ENCODE measurements at regions not wholly inside any gene's neighbourhood (a gene's known extent, or its start where the extent isn't known, plus 50 kb on each side); places are given as distances from the start of the nearest gene placed in this dataset.
"Not testable (repeated sequence)": the region's sequence is repeated elsewhere in the genome, so short reads cannot be mapped to it uniquely, and the experiment has no call there.

DNA sequence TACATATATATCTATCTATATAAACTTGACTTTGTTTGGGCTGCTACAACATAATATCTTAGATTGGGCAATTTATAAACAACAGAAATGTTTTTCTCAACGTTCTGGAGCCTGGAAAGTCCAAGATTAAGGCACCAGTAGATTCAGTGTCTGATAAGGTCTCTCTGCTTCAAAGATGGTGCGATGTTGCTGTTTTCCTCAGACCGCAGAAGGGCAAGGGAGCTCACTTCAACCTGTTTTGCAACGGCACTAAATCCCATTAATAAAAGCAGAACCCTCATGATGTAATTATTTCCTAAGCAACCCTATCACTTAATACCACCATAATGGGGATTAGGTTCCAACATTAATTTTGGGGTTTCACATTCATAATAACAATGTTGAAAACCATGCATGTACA is 1134.8 kb downstream of the NSUN3 start:
- DNase-seq = no peak

GRCh38 chr3:95200384-95200783 is 1137.5 kb downstream of the NSUN3 start:
- no peak for DNase-seq

GRCh38 chr3:95210878-95211277 is 1148.0 kb downstream of the NSUN3 start:
- no peak for DNase-seq

GRCh38 chr3:95212117-95212516 is 1149.3 kb downstream of the NSUN3 start:
- no peak for DNase-seq

- no peak for DNase-seq
These were observed 1152.6 kb downstream of the NSUN3 start for GRCh38 chr3:95215437-95215957.

DNA sequence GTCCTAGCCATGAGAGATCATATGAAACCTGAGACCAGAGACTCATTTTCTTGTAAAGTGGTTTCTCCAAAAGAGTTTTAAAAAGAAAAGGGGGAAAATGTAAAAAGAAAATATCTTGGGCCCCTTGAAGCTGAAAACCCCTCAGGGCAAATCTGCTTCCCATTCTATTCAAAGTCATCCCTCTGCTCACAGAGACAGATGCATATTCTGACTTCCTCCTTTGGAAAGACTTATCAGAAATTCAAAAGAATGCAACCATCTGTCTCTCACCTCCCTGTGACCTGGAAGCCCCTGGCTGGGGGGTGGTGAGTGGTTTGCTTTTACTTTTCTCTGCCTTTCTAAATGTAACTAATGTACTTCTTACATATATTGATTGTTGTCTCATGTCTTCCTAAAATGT is 1154.8 kb downstream of the NSUN3 start:
- no peak for DNase-seq

DNA sequence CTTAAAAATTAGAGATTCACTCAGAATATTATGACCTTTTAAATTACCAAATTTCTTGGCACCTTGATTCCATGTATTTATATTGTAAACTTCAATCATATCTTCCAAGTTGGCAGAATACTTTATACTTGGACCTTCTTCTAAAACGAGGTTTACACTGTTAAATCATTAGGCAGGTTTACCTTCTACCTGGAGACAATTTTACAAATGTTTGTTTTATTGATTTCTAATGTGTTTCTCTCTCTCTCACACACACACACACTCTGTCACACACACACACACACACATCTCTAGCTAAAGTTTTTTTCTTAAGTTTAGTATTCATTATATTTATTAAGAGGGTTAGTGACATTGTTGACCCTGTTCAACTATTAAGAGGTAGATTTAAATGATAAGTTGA is 1155.6 kb downstream of the NSUN3 start:
- no peak for DNase-seq

- no peak for DNase-seq
These were observed 1163.6 kb downstream of the NSUN3 start for GRCh38 chr3:95226437-95226836.

GRCh38 chr3:95227092-95227491 is 1164.2 kb downstream of the NSUN3 start:
- DNase-seq = no peak

DNA sequence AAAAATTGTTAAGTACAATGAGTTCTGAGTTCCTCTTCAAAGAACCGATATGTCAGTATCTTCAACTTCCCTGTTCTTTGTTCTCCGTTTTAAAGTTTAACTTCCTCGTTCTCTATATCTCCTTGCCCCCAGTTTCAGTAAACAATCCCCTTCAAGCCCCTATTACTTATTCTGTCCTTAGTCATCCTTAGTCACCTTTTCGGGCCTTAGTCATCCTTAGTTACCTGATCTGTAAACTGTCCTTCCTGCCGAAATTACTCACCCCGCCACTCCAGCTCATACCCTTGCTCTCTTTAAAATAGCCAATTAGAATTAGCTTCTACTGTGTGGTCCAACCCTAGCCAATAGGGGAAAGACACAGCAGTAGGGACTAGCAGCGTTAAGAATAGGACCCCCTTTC is 1165.6 kb downstream of the NSUN3 start:
- DNase-seq = no peak

- no peak for DNase-seq
These were observed 1173.1 kb downstream of the NSUN3 start for GRCh38 chr3:95235916-95236315.

GRCh38 chr3:95237783-95238182 is 1174.9 kb downstream of the NSUN3 start:
- DNase-seq = no peak

GRCh38 chr3:95240395-95240794 is 1177.5 kb downstream of the NSUN3 start:
- DNase-seq = no peak

DNA sequence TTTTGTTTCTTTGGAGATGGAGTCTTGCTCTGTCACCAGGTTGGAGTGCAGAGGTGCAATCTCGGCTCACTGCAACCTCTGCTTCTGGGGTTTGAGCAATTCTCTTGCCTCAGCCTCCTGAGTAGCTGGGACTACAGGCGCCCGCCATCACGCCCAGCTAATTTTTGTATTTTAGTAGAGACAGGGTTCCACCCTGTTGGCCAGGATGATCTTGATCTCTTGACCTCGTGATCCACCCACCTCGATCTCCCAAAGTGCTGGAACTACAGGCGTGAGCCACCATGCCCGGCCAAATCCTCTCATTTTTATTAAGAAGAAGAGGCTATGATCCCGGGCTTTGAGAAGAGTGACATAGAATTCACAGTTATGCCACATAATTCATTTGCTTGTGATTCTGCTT is 1178.4 kb downstream of the NSUN3 start:
- DNase-seq = not testable (repeated sequence)

DNA sequence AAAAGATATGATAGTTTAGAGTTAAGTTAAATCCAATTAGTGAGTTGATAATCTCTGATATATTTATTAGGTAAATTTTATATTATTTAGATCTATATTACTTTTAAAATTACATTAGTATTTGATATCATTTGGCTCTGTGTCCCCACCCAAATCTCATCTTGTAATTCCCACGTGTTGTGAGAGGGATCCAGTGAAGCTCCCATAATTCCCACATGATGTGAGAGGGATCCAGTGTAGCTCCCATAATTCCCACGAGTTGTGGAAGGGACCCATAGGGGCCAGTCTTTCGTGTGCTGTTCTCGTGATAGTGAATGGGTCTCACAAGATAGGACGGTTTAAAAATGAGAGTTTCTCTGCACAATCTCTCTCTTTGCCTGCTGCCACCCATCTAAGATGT is 1183.6 kb downstream of the NSUN3 start:
- DNase-seq = no peak

DNA sequence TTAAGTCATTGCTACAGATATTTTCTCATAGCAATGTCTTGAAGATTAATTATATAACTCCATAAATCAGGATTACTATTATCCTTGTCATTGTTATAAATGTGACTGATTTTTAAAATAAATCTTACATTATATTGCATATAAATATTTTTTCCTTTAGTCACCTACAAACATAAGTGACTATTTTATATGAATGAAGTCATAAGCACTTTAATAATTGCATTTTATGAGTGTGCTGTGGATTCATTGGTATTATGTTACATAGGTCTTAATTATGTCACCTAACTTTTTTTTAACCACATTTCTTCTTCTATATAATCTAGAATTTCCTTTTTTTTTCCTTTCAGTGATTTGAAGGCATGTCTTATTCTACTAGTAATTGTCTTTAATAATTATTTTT is 1191.2 kb downstream of the NSUN3 start:
- no peak for DNase-seq

GRCh38 chr3:95254758-95255157 is 1191.9 kb downstream of the NSUN3 start:
- DNase-seq = no peak

DNA sequence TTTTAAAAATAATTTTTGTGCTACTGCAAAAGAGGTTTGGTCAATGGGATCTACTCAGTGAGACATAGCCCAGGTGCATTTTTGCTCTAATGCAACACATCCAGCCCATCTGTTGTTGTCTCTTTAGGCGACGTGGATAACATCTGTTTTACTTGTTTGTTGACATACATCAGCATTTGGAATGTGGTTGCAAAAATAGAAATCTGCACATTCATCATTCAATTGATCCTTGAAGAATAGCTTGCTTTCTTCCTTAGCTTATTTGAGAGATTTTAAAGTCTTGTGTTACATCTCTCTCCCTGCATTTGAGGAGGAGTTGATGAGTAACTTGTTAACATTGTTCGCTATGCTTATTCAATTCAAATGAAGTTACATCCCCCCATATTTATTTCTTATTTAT is 1202.3 kb downstream of the NSUN3 start:
- DNase-seq = peak; percentile 36

GRCh38 chr3:95271395-95271794 is 1208.5 kb downstream of the NSUN3 start:
- no peak for DNase-seq

- no peak for DNase-seq
These were observed 1209.3 kb downstream of the NSUN3 start for GRCh38 chr3:95272166-95272565.

DNA sequence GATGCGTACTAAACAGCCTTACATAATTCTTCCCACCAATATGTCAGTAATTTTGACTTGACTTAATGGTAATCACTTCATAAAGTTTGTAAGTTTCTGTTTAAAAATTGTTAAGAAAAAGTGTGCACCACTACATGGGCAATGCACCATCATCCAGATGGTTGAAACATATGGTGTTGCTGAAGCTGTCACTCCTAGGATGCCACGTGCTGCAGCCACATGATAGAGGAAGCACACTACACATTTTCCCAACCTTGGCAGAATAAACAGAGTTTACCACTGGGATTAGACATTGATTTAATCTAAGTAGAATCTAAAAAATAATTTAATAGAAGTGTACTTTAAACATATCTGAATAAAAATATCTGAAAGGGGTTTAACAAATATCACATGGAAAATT is 1209.9 kb downstream of the NSUN3 start:
- DNase-seq = peak; percentile 84

DNA sequence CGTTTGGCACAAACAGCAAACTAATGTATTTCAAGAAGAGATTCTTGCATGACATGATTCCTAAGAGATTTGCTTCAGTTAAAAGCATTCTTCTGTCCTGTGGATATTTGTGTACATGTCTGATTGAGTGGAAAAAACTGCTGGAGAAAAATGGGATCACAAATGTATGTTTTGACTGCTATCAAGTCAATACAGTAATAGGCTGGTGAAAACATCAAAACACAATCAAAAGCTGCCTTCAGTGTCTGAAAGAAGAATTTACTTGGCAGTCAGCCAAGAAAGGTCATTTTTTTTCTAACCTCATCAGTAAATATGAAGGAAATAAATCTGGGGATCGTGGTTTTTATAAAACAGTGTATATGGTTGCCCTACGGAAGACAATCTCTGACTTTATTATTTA is 1214.8 kb downstream of the NSUN3 start:
- peak; percentile 12 for DNase-seq

DNA sequence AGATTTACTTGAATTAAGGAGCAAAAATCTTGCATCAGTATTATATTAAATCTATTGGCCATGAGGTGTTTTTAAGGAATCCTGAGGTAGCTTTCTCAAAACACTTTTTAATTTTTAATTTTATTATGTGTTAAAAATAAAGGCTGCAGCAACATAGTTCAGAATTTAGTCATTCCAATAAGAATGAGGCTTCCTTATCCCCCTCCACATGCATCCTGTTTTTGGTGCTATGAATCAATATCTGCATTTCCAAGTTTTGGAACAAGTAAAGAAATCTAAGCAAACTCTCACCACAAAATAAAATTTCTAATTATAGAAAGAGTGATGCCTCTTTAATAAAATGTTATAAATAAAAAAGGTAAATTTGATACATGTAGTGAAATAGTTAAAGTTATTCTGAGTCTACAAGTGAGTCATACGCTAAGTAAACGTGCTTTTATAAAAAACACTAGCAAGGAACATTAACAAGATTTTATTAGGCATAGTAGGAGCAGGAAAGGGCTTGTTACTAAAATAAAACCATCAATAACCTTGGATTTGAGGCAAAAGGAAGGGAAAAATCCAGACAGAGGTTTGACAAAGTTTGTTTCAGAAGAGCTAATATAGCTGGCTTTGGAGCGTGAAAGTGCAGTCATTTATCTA is 1218.0 kb downstream of the NSUN3 start:
- DNase-seq = no peak

GRCh38 chr3:95289295-95289694 is 1226.4 kb downstream of the NSUN3 start:
- no peak for DNase-seq

GRCh38 chr3:95297581-95297980 is 1234.7 kb downstream of the NSUN3 start:
- no peak for DNase-seq

Data from NCI-H1694 treated with DMSO at 0.1 percent for 48 hours (cell line).